ENCODE measurements at regions not wholly inside any gene's neighbourhood (a gene's known extent, or its start where the extent isn't known, plus 50 kb on each side); places are given as distances from the start of the nearest gene placed in this dataset.

- no peaks in the 10 kb centered on the region for H3K4me1 ChIP-seq
- no peaks in the 10 kb centered on the region for H3K27me3 ChIP-seq
- DNase-seq: no peak
- H3K9ac ChIP-seq (ENCODE audit: low read depth in 2 of 2, low read length in 2 of 2): no peak overlapping the region
- no peak overlapping the region for H3K4me3 ChIP-seq
- H3K36me3 ChIP-seq: no peaks in the 10 kb centered on the region
- intact Hi-C loops (cut with DNase I): no loop called here
- no peaks in the 10 kb centered on the region for H3K9me3 ChIP-seq
- TF ChIP-seq, protein P1, sequence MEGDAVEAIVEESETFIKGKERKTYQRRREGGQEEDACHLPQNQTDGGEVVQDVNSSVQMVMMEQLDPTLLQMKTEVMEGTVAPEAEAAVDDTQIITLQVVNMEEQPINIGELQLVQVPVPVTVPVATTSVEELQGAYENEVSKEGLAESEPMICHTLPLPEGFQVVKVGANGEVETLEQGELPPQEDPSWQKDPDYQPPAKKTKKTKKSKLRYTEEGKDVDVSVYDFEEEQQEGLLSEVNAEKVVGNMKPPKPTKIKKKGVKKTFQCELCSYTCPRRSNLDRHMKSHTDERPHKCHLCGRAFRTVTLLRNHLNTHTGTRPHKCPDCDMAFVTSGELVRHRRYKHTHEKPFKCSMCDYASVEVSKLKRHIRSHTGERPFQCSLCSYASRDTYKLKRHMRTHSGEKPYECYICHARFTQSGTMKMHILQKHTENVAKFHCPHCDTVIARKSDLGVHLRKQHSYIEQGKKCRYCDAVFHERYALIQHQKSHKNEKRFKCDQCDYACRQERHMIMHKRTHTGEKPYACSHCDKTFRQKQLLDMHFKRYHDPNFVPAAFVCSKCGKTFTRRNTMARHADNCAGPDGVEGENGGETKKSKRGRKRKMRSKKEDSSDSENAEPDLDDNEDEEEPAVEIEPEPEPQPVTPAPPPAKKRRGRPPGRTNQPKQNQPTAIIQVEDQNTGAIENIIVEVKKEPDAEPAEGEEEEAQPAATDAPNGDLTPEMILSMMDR (IDR thresholded peaks at IDR 0.05): no peak
- no peak overlapping the region for H3K27ac ChIP-seq
These were observed 629.7 kb upstream of the FZD8 start for GRCh38 chr10:36271627-36272340.

DNA sequence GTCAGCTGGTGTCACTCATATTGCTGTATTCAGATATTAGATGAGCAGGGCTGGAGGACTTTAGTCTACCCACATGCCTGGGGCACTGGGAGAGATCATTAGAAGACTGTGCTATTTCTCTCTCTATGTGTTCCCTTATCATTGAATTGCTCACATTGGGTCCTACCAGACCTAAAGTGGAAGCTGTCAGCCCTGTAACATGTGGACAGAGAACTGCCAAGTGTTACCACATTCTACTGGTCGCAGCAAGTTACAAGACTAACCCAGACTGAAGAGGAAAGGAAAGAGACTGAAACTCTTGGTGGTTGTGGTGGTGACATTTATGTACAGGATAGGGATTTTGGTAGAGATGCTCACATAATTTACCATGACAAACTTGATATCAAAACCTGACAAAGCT is 627.1 kb upstream of the FZD8 start:
- intact Hi-C loops (cut with DNase I): no loop called here
- TF ChIP-seq, protein P1 (IDR thresholded peaks at IDR 0.05): no peak
- no peak for DNase-seq
- no peaks in the 10 kb centered on the region for H3K36me3 ChIP-seq
- H3K27me3 ChIP-seq: no peaks in the 10 kb centered on the region
- H3K27ac ChIP-seq: no peak overlapping the region
- H3K4me1 ChIP-seq: no peaks in the 10 kb centered on the region
- H3K9ac ChIP-seq (ENCODE audit: low read depth in 2 of 2, low read length in 2 of 2): no peak overlapping the region
- no peaks in the 10 kb centered on the region for H3K9me3 ChIP-seq
- no peak overlapping the region for H3K4me3 ChIP-seq

DNA sequence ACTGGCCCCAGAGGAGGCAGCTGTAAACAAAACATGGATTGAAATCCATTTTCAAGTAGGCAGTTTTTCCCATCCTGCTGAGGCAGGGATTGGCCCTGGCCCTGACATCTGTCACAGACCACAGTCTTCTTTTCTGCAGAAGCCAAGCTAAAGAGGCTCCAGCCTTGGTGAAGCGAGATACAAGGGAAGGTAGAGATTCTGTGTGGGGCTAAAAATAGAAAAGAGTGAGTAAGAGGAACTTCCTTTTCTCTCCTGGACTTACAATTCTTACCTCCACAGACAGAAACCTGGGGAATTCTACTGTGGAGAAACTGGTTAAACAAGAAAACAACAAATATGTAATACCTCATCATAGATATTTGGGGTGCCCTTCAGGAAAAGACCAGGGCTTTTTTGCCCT is 624.8 kb upstream of the FZD8 start:
- no peak overlapping the region for H3K4me3 ChIP-seq
- TF ChIP-seq, protein P1 (IDR thresholded peaks at IDR 0.05): no peak
- no peak overlapping the region for H3K27ac ChIP-seq
- no peak for DNase-seq
- H3K27me3 ChIP-seq: no peaks in the 10 kb centered on the region
- H3K4me1 ChIP-seq: no peaks in the 10 kb centered on the region
- H3K9me3 ChIP-seq: no peaks in the 10 kb centered on the region
- no peak overlapping the region for H3K9ac ChIP-seq (ENCODE audit: low read depth in 2 of 2, low read length in 2 of 2)
- intact Hi-C loops (cut with DNase I): no loop called here
- H3K36me3 ChIP-seq: no peaks in the 10 kb centered on the region

- Histone ChIP-seq H3K36me3 (no peaks in the 10 kb centered on the region), H3K9ac (ENCODE audit: low read depth in 2 of 2, low read length in 2 of 2) (no peak overlapping the region), H3K27ac (no peak overlapping the region), H3K27me3 (no peaks in the 10 kb centered on the region), H3K4me3 (no peak overlapping the region), H3K4me1 (no peaks in the 10 kb centered on the region), H3K9me3 (no peaks in the 10 kb centered on the region)
- intact Hi-C loops (cut with DNase I): no loop called here
- TF ChIP-seq, protein P1 (IDR thresholded peaks at IDR 0.05): no peak
- no peak for DNase-seq
These were observed 623.6 kb upstream of the FZD8 start for GRCh38 chr10:36265741-36266140.

- H3K9me3 ChIP-seq: no peaks in the 10 kb centered on the region
- H3K4me1 ChIP-seq: no peaks in the 10 kb centered on the region
- TF ChIP-seq, protein P1 (IDR thresholded peaks at IDR 0.05): no peak
- no peak for DNase-seq
- no peak overlapping the region for H3K9ac ChIP-seq (ENCODE audit: low read depth in 2 of 2, low read length in 2 of 2)
- H3K27ac ChIP-seq: no peak overlapping the region
- no peaks in the 10 kb centered on the region for H3K27me3 ChIP-seq
- intact Hi-C loops (cut with DNase I): no loop called here
- no peak overlapping the region for H3K4me3 ChIP-seq
- H3K36me3 ChIP-seq: no peaks in the 10 kb centered on the region
These were observed 621.8 kb upstream of the FZD8 start for GRCh38 chr10:36263871-36264270.
